Colonic mucosa (tissue), 4 donors: ENCODE measurements at regions not wholly inside any gene's neighbourhood (a gene's known extent, or its start where the extent isn't known, plus 50 kb on each side); places are given as distances from the start of the nearest gene placed in this dataset.
"Not testable (repeated sequence)": the region's sequence is repeated elsewhere in the genome, so short reads cannot be mapped to it uniquely, and the experiment has no call there.

ENCODE experiments used
- DNase-seq: peaks from one replicate; pipeline ENCODE4 v3.0.0-alpha.2; 2020
- H3K27ac ChIP-seq: fragments of 200-600 bp; one replicate; pipeline ENCODE4 v1.8.0; 2021
- H3K27me3 ChIP-seq: fragments of 200-600 bp; one replicate; pipeline ENCODE4 v1.8.0; 2021
- H3K36me3 ChIP-seq: fragments of 200-600 bp; one replicate; pipeline ENCODE4 v1.8.0; 2021
- H3K4me1 ChIP-seq: fragments of 200-600 bp; one replicate; pipeline ENCODE4 v1.8.0; 2021; ENCODE audit warnings: mild to moderate bottlenecking
- H3K4me3 ChIP-seq: fragments of 200-600 bp; one replicate; pipeline ENCODE4 v1.8.0; 2021
- H3K9ac ChIP-seq, 2 donors: one replicate each; pipeline ENCODE4 v1.7.0; 2013; ENCODE audit warnings: control low read depth in 2 of 2, low read depth in 2 of 2, low read length in 2 of 2
- H3K9me3 ChIP-seq: fragments of 200-600 bp; one replicate; pipeline ENCODE4 v1.8.0; 2021
- intact Hi-C: fragments of 100-400 bp; cut with DNase I; formaldehyde crosslinking; loops from one replicate; pipeline ENCODE4 v1.14.1; 2022
- TF ChIP-seq, protein P1 (sequence below): fragments of 200-600 bp; IDR thresholded peaks from one replicate; pipeline ENCODE4 v1.8.0; 2022; ENCODE audit warnings: antibody characterized with exemption, mild to moderate bottlenecking
- donor health status: healthy.
- donor health status: DM: no; HTN: no; CAD: no.
- donor health status: DM: no; HTN: no; CAD: no.

DNA sequence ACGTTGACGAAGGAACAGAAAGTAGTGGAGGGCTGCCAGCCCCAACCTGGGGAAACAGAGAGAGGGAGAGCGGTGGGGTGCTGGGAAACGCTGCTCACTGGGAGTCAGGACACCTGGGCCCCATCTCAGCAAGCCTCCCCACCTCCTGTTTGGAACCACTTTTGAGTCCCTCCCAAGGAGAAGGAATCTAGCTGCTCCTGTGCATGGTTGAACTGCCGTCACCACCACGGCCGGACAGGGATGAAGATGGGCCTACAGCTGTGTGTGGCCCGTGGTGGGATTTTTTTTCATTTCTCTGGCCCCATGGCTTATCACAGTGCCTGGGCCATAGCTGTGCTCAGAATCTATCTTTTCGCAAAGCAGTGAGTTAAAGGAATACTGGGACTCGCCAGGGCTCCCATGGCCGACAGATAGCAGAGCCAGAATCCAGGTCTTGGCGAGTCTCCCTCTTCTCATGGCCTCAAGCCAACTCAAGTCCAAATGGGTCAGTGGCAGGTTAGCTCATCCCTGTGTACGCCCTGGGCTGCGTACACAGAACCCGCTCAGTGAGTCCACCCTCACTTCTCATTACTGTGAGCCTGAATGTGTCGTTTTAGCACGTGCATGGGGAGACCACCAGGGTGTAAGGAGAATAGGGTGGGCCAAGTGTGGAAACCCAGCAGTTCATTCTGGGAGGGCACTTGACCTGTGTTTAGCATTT, 271.2 kb downstream of the FAM43A start:
- intact Hi-C loops: no loop called here
- Histone ChIP-seq H3K4me1 (no peaks in the 10 kb centered on the region), H3K36me3 (no peaks in the 10 kb centered on the region), H3K4me3 (no peak overlapping the region), H3K27ac (no peak overlapping the region), H3K27me3 (no peaks in the 10 kb centered on the region), H3K9me3 (no peaks in the 10 kb centered on the region), H3K9ac (no peak overlapping the region)
- no peak for DNase-seq
- TF ChIP-seq, protein P1, sequence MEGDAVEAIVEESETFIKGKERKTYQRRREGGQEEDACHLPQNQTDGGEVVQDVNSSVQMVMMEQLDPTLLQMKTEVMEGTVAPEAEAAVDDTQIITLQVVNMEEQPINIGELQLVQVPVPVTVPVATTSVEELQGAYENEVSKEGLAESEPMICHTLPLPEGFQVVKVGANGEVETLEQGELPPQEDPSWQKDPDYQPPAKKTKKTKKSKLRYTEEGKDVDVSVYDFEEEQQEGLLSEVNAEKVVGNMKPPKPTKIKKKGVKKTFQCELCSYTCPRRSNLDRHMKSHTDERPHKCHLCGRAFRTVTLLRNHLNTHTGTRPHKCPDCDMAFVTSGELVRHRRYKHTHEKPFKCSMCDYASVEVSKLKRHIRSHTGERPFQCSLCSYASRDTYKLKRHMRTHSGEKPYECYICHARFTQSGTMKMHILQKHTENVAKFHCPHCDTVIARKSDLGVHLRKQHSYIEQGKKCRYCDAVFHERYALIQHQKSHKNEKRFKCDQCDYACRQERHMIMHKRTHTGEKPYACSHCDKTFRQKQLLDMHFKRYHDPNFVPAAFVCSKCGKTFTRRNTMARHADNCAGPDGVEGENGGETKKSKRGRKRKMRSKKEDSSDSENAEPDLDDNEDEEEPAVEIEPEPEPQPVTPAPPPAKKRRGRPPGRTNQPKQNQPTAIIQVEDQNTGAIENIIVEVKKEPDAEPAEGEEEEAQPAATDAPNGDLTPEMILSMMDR: no peak

DNA sequence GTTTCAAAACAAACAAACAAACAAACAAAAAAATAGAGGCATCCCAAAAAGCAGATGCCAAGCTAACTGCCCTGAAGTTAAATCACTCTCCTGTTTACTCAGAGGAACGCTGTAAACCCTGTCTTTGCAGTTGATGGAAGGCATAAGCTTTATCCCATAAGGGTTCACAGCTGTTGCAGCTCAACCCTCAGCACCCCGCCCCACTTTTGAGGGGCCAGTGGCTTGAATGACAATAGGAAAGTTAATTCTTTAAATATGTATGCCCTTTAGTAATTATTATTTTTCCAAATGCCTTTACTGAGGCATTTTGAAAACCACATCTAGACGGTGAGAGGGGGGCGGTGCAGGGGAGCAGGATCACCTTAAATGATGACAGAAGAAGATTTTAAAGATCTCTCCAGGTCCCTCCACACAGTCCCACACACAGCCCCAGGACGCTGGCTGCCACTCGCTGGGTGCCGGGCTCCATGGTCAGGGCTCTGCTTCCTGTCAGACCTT, 272.1 kb downstream of the FAM43A start:
- H3K27ac ChIP-seq: no peak overlapping the region
- no peak for DNase-seq
- H3K4me1 ChIP-seq: no peaks in the 10 kb centered on the region
- H3K27me3 ChIP-seq: no peaks in the 10 kb centered on the region
- H3K9me3 ChIP-seq: no peaks in the 10 kb centered on the region
- H3K4me3 ChIP-seq: no peak overlapping the region
- H3K9ac ChIP-seq: no peak overlapping the region
- H3K36me3 ChIP-seq: no peaks in the 10 kb centered on the region
- intact Hi-C loops: no loop called here
- TF ChIP-seq, protein P1: no peak

DNA sequence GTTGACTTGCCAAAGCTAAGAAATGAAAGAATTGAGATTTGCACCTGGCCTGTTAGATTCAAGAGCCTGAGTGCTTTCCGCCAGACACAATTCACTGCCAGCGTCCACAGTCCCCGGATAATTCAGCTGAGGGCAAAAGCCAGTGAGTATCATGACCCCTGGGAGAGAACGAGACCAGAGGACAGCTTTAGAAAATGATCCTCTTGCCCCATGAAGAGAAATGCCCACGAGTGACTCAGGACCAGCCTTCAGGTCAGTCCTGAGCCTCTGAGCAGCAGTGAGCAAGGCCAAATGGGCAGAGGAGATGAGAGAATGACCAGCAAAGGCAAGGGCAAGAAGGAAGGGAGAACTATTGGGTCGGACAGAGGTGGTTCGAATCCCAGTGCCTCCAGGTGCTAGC, 273.5 kb downstream of the FAM43A start:
- no peak overlapping the region for H3K4me3 ChIP-seq
- intact Hi-C loops: no loop called here
- TF ChIP-seq, protein P1: no peak
- no peak overlapping the region for H3K27ac ChIP-seq
- H3K27me3 ChIP-seq: no peaks in the 10 kb centered on the region
- H3K36me3 ChIP-seq: no peaks in the 10 kb centered on the region
- no peaks in the 10 kb centered on the region for H3K9me3 ChIP-seq
- no peaks in the 10 kb centered on the region for H3K4me1 ChIP-seq
- DNase-seq: no peak
- no peak overlapping the region for H3K9ac ChIP-seq

DNA sequence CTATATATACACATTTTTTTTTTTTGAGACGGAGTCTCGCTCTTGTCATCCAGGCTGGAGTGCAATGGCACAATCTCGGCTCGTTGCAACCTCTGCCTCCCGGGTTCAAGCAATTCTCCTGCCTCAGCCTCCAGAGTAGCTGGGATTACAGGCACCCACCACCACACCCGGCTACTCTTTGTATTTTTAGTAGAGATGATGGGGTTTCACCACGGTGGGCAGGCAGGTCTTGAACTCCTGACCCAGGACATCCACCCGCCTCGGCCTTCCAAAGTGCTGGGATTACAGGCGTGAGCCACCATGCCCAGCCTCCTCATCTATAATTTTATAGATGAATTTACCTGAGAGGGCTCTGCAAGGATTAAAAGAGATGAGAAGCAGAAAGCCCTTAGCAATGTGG, 274.0 kb downstream of the FAM43A start:
- not testable (repeated sequence) for H3K36me3 ChIP-seq, H3K4me1 ChIP-seq, H3K4me3 ChIP-seq, H3K9ac ChIP-seq, H3K9me3 ChIP-seq, DNase-seq, H3K27ac ChIP-seq, H3K27me3 ChIP-seq
- intact Hi-C loops: loop anchor here (10.0 kb wide), 1 partner anchor 265 kb away; no protein-coding TSS in a partner anchor

DNA sequence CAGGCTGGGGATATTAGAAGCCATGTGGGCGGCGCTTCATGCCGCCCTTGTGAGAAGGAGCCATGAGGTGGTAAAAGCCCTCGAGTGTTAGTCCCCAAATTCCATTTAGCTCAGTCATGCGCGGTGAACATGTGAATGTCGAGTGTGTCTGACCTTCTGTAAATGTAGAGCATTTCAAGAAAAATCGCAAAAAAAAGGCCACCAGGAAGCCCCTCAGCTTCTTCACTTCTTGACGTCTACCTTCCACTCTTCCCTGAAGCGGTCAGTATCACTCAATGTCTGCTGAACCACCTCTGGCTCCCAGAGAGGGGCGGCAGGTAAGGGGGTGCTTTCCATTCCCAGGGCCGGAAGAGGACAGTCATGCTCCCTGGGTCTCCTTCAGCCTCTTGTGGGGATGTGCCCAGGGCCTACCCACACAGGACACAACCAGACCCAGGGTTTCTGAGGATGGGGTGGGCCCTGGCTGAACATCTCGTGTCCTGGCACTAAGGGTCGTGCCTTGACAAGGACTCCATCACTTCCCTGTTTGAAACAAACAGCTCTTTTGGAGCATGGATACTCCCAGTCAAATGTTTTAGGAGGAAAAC, 274.9 kb downstream of the FAM43A start:
- H3K9ac ChIP-seq: no peak overlapping the region
- H3K9me3 ChIP-seq: no peaks in the 10 kb centered on the region
- intact Hi-C loops: loop anchor here (10.0 kb wide), 1 partner anchor 266 kb away; no protein-coding TSS in a partner anchor
- no peaks in the 10 kb centered on the region for H3K36me3 ChIP-seq
- no peak overlapping the region for H3K27ac ChIP-seq
- no peaks in the 10 kb centered on the region for H3K27me3 ChIP-seq
- no peak overlapping the region for H3K4me3 ChIP-seq
- DNase-seq: no peak
- TF ChIP-seq, protein P1: no peak
- H3K4me1 ChIP-seq: no peaks in the 10 kb centered on the region

DNA sequence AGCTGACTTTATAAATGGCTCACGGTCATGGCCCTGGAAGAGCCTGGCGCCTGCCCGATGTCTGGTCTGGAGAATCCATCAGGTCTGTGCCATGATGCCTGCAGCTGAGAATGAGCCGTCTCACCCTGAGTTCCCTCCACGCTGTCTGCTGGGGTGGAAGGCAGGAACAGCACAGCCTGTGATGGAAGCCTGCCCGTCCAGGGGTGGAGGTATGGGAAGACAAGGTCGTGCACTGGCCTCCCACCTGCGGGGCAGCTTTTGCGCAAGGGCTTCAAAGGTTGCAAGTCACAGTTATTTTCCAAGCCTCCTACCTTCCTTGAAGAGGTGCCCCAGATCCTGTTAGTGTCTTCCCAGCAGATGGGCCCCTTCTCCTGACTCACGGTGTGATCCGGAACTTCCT, 275.5 kb downstream of the FAM43A start:
- no peak for DNase-seq
- Histone ChIP-seq H3K27me3 (no peaks in the 10 kb centered on the region), H3K36me3 (no peaks in the 10 kb centered on the region), H3K4me3 (no peak overlapping the region), H3K4me1 (no peaks in the 10 kb centered on the region), H3K9me3 (no peaks in the 10 kb centered on the region), H3K9ac (no peak overlapping the region), H3K27ac (no peak overlapping the region)
- TF ChIP-seq, protein P1: no peak
- intact Hi-C loops: loop anchor here (10.0 kb wide), 1 partner anchor 266 kb away; no protein-coding TSS in a partner anchor
